HFF-Myc (cell line): ENCODE measurements at regions not wholly inside any gene's neighbourhood (a gene's known extent, or its start where the extent isn't known, plus 50 kb on each side); places are given as distances from the start of the nearest gene placed in this dataset.

Experiments used
- DNase-seq: peaks from one replicate; pipeline ENCODE4 v3.0.0-alpha.2; 2011; ENCODE audit warnings: low read depth; ENCODE audit errors: extremely low read depth
- H3K4me3 ChIP-seq: replicated peaks from 2 replicates; pipeline ENCODE4 v1.5.1; 2011; ENCODE audit warnings: low read depth, mild to moderate bottlenecking, control low read depth, low read length
- TF ChIP-seq, protein P1 (sequence below): IDR thresholded peaks from 2 replicates; pipeline ENCODE4 v1.5.1; 2012; ENCODE audit warnings: mild to moderate bottlenecking, low read depth, low read length, control low read depth; ENCODE audit errors: missing control alignments

GRCh38 chr4:114085611-114086345 is 106.3 kb upstream of the ARSJ start:
- TF ChIP-seq, protein P1, sequence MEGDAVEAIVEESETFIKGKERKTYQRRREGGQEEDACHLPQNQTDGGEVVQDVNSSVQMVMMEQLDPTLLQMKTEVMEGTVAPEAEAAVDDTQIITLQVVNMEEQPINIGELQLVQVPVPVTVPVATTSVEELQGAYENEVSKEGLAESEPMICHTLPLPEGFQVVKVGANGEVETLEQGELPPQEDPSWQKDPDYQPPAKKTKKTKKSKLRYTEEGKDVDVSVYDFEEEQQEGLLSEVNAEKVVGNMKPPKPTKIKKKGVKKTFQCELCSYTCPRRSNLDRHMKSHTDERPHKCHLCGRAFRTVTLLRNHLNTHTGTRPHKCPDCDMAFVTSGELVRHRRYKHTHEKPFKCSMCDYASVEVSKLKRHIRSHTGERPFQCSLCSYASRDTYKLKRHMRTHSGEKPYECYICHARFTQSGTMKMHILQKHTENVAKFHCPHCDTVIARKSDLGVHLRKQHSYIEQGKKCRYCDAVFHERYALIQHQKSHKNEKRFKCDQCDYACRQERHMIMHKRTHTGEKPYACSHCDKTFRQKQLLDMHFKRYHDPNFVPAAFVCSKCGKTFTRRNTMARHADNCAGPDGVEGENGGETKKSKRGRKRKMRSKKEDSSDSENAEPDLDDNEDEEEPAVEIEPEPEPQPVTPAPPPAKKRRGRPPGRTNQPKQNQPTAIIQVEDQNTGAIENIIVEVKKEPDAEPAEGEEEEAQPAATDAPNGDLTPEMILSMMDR: no peak

GRCh38 chr4:114087596-114088230 is 108.3 kb upstream of the ARSJ start:
- DNase-seq: peak; percentile 59
- TF ChIP-seq, protein P1: no peak
- H3K4me3 ChIP-seq: no peak overlapping the region

More at GRCh38 chr4:114085611-114086345, 106.3 kb upstream of the ARSJ start:
- DNase-seq: no peak
- H3K4me3 ChIP-seq: no peak overlapping the region

DNA sequence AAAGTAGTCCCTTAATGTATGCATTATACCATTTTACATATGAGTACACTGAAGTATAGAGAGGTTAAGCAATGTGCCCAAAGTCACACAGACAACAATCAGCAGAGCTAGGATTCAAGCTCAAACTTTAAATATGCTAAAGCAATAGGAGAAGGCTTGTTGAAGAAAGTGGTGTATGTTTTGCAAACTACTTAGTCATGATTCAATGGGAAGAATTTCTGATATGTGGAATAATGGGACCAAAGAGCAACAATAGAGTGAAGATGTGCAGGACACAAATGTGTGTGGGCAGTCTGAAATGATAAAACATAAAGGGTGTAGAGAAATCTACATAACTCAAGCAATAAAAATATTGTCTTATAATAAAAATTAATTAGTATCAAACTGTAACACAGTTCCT is 109.0 kb upstream of the ARSJ start:
- TF ChIP-seq, protein P1: no peak
- no peak overlapping the region for H3K4me3 ChIP-seq
- DNase-seq: no peak

DNA sequence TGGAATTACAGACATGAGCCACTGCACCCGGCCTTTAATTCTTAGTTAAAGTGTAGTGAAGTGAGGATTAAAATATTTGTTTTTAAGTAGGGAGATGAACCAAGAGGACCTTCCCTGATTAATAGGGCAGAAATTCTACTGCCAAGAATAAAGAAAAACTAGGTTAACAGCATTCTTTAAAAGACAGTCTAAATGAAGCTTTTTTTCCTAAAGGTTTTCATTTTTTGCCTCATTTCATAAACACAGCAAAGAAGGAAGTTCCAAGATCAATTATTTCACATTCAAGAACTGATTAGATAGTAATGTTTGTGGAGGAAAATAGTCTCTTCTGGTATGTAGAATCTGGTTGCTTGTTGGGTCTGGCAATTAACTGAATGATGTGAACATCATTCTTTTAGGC is 112.1 kb upstream of the ARSJ start:
- DNase-seq: no peak
- TF ChIP-seq, protein P1: no peak
- no peak overlapping the region for H3K4me3 ChIP-seq

GRCh38 chr4:114093221-114093715 is 113.8 kb upstream of the ARSJ start:
- H3K4me3 ChIP-seq: no peak overlapping the region
- TF ChIP-seq, protein P1: no peak
- DNase-seq: no peak

DNA sequence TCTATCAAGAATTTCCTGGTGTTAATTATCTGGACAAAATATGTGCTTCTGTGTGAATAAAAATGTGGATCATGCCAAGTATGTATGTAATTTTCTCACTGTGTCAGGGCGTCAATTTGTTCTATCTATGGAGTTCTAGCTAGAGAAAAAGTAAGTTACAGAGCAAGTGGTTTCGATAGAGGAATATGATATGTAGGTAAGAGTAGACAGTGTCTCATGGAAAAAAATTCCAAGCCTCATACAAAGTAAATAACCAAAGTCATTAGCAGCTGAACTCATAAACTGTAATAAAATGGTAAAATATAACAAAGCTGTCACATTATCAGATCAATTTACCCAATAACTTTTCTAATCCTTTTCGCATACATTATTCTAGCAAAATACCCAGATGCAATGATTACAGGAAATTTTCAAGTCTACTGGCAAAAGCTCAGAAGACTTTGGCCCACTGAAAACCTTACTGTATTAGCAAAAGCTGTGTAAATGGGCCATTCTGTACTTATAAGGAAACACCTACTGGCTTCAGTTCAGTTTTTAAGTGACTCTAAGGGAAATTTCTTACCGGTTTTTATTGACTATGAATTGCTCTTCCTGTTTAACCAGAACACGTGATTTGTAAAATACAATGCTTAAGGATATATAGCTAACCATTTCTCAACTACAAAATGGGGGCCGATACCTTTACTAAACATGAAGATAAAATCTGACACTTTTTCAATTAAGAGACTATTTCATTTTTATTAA is 121.0 kb upstream of the ARSJ start:
- TF ChIP-seq, protein P1: no peak
- DNase-seq: no peak

More for the DNA sequence above, 121.0 kb upstream of the ARSJ start:
- H3K4me3 ChIP-seq: no peak overlapping the region
